BLaER1 treated with 17β-estradiol and CSF1 and Interleukin-3, amounts not matched to agents 10 nM and 100 nM (cell line): ENCODE measurements at regions not wholly inside any gene's neighbourhood (a gene's known extent, or its start where the extent isn't known, plus 50 kb on each side); places are given as distances from the start of the nearest gene placed in this dataset.
"Not testable (repeated sequence)": the region's sequence is repeated elsewhere in the genome, so short reads cannot be mapped to it uniquely, and the experiment has no call there.

Experiments
- H3K27ac ChIP-seq, 11 experiments: shearing (Covaris generic); formaldehyde crosslinking; 2 replicates each; pipeline ENCODE4 v1.8.1; 2022
- H3K27me3 ChIP-seq, 11 experiments: shearing (Covaris generic); formaldehyde crosslinking; 2 replicates each; pipeline ENCODE4 v1.8.1; 2022
- H3K36me3 ChIP-seq, 11 experiments: shearing (Covaris generic); formaldehyde crosslinking; 2 replicates each; pipeline ENCODE4 v1.8.1; 2022
- H3K4me1 ChIP-seq, 10 experiments: shearing (Covaris generic); formaldehyde crosslinking; 2 replicates each; pipeline ENCODE4 v1.8.1; 2022
- H3K4me2 ChIP-seq, 11 experiments: shearing (Covaris generic); formaldehyde crosslinking; 2 replicates each; pipeline ENCODE4 v1.8.1; 2022
- H3K4me3 ChIP-seq, 10 experiments: shearing (Covaris generic); formaldehyde crosslinking; 2 replicates each; pipeline ENCODE4 v1.8.1; 2022
- H3K9ac ChIP-seq, 11 experiments: shearing (Covaris generic); formaldehyde crosslinking; 2 replicates each; pipeline ENCODE4 v1.8.1; 2022
- H3K9me3 ChIP-seq, 11 experiments: shearing (Covaris generic); formaldehyde crosslinking; replicated peaks in 1 of 11; 2 replicates each; pipeline ENCODE4 v1.8.1; 2022
- H4K20me1 ChIP-seq, 11 experiments: shearing (Covaris generic); formaldehyde crosslinking; 2 replicates each; pipeline ENCODE4 v1.8.1; 2022
- Cebpa-rat ChIP-seq, 11 experiments: shearing (Covaris generic); IDR thresholded peaks; 2 replicates each; pipeline ENCODE4 v1.8.1; 2022

GRCh38 chr5:1959725-1960581, 77.2 kb upstream of the IRX4 start:
- no peak for TF ChIP-seq Cebpa-rat (IDR thresholded peaks at IDR 0.05)
- Histone ChIP-seq H3K36me3 (no peaks in the 10 kb centered on the region), H3K4me3 (no peak overlapping the region), H3K9me3 (no peaks in the 10 kb centered on the region), H3K4me2 (0 out of 22 replicates have a peak overlapping the region, but pooled peaks of 2 of the 11 experiments have one; percentile 69 to 86), H3K4me1 (peaks cover 6 to 40% (median 27%) of the 10 kb centered on the region in 10 experiments; a peak in 19 of 20 replicates), H4K20me1 (peaks cover 0 to 6% (median 0%) of the 10 kb centered on the region in 11 experiments; a peak in 1 of 22 replicates), H3K27ac (no peak overlapping the region), H3K9ac (no peak overlapping the region), H3K27me3 (peaks cover 0 to 23% (median 0%) of the 10 kb centered on the region in 11 experiments; a peak in 7 of 22 replicates)

- Histone ChIP-seq H3K4me3 (no peak overlapping the region), H3K4me2 (no peak overlapping the region), H3K9ac (no peak overlapping the region), H3K27ac (no peak overlapping the region), H3K36me3 (no peaks in the 10 kb centered on the region), H3K27me3 (peaks cover 0 to 23% (median 0%) of the 10 kb centered on the region in 11 experiments; a peak in 7 of 22 replicates), H4K20me1 (peaks cover 0 to 6% (median 0%) of the 10 kb centered on the region in 11 experiments; a peak in 1 of 22 replicates), H3K9me3 (no peaks in the 10 kb centered on the region), H3K4me1 (peaks cover 6 to 40% (median 27%) of the 10 kb centered on the region in 10 experiments; a peak in 19 of 20 replicates)
- no peak for TF ChIP-seq Cebpa-rat (IDR thresholded peaks at IDR 0.05)
Measured at GRCh38 chr5:1959231-1959630, 76.5 kb upstream of the IRX4 start.

DNA sequence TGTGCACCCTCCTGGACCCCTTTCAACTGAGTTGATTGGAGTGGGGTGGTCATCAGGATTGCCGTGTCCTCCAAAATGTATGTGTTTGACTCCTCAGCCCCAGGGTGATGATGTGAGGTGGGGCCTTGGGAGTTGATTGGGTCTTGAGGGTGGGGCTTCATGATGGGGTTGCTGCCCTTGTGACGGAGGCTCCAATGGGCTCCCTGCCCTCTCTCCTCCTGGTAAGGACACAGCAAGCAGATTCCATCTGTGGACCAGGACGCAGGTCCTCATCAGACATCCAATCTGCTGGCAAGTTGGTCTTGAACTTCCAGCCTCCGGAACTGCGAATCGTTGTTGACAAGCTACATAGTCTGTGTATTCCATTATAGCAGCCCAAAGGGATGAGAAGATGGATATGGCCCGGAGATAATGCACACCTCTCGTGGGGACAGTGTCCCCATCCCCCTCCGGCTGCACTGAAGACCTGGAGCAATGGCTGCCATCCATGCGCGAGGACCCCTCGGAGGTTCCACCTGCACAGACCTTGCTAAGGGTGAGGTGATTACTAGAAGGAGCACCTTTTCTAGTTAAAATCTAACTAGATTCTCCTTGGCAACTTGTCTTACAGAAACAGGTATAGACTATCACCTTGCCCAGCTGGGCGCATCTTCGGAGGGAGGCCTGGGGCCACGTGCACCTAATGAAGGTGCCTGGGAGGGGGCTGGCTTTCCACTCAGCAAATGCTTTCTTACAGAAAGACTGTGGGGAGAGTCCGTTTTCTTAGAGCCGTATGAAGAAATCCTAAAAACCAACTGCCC, 75.7 kb upstream of the IRX4 start:
- Histone ChIP-seq H3K9me3 (no peaks in the 10 kb centered on the region), H3K4me3 (no peak overlapping the region), H3K27me3 (peaks cover 0 to 23% (median 0%) of the 10 kb centered on the region in 11 experiments; a peak in 7 of 22 replicates), H3K27ac (no peak overlapping the region), H4K20me1 (peaks cover 0 to 6% (median 0%) of the 10 kb centered on the region in 11 experiments; a peak in 1 of 22 replicates), H3K9ac (no peak overlapping the region), H3K4me2 (no peak overlapping the region), H3K36me3 (no peaks in the 10 kb centered on the region), H3K4me1 (peaks cover 6 to 32% (median 26%) of the 10 kb centered on the region in 10 experiments; a peak in 19 of 20 replicates)
- TF ChIP-seq Cebpa-rat (IDR thresholded peaks at IDR 0.05) = no peak

GRCh38 chr5:1955586-1955985, 72.9 kb upstream of the IRX4 start:
- TF ChIP-seq Cebpa-rat (IDR thresholded peaks at IDR 0.05) = no peak
- Histone ChIP-seq H3K4me2 (no peak overlapping the region), H3K27ac (no peak overlapping the region), H3K9me3 (no peaks in the 10 kb centered on the region), H3K9ac (no peak overlapping the region), H3K4me3 (no peak overlapping the region), H3K4me1 (peaks cover 0 to 14% (median 12%) of the 10 kb centered on the region in 10 experiments; a peak in 13 of 20 replicates), H3K27me3 (peaks cover 4 to 22% (median 15%) of the 10 kb centered on the region in 11 experiments; a peak in 19 of 22 replicates), H3K36me3 (no peaks in the 10 kb centered on the region), H4K20me1 (peaks cover 0 to 11% (median 0%) of the 10 kb centered on the region in 11 experiments; a peak in 2 of 22 replicates)

- Histone ChIP-seq H3K4me1 (peaks cover 0 to 19% (median 17%) of the 10 kb centered on the region in 10 experiments; a peak in 15 of 20 replicates), H3K27me3 (peaks cover 4 to 39% (median 28%) of the 10 kb centered on the region in 11 experiments; a peak in 19 of 22 replicates), H4K20me1 (peaks cover 0 to 18% (median 0%) of the 10 kb centered on the region in 11 experiments; a peak in 7 of 22 replicates)
- not testable (repeated sequence) for H3K9me3 ChIP-seq, H3K27ac ChIP-seq, H3K4me3 ChIP-seq, H3K36me3 ChIP-seq, H3K4me2 ChIP-seq, H3K9ac ChIP-seq
Measured at GRCh38 chr5:1953710-1954109, 71.0 kb upstream of the IRX4 start.

DNA sequence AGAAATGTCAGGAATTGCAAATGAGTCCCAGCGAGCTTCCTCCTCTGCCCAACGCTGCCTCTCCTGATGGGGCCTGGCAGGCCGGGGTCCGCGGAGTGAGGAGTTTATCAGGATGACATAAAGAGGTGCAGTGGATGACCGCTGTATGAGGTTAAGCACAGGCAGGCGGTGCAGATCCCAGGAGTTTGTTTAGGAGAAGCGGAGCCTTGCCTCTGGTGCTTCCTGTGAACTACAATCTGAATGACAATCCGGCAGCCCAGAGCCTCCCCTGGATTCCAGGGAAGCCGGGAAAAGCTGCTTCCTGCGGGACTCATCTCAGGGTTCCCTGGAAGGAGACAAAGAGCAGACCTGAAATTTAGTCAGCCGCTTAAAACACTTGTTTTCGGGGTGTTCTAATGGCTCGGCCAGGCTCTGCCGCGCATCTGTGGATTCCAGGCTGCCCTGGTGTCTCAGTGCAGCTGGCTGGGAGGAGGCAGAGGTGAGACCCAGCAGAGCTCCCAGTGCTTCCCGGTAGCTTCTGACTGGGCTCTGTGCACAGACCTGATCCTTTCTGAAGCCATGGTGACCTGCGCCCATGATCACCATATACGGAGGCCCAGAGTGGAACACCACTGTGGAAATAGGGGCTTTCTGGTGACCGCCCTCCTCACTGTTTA, 69.8 kb upstream of the IRX4 start:
- Histone ChIP-seq H3K9ac (no peak overlapping the region), H3K27me3 (peaks cover 4 to 44% (median 32%) of the 10 kb centered on the region in 11 experiments; a peak in 20 of 22 replicates), H3K4me2 (peak overlapping the region in 9 of 11 experiments; percentile 25 to 47 (median 33); a peak in 15 of 22 replicates), H3K4me1 (peaks cover 0 to 31% (median 27%) of the 10 kb centered on the region in 10 experiments; a peak in 16 of 20 replicates), H3K27ac (no peak overlapping the region), H4K20me1 (peaks cover 0 to 12% (median 0%) of the 10 kb centered on the region in 11 experiments; a peak in 7 of 22 replicates), H3K36me3 (no peaks in the 10 kb centered on the region), H3K9me3 (no peaks in the 10 kb centered on the region), H3K4me3 (no peak overlapping the region)
- TF ChIP-seq Cebpa-rat (IDR thresholded peaks at IDR 0.05) = no peak

DNA sequence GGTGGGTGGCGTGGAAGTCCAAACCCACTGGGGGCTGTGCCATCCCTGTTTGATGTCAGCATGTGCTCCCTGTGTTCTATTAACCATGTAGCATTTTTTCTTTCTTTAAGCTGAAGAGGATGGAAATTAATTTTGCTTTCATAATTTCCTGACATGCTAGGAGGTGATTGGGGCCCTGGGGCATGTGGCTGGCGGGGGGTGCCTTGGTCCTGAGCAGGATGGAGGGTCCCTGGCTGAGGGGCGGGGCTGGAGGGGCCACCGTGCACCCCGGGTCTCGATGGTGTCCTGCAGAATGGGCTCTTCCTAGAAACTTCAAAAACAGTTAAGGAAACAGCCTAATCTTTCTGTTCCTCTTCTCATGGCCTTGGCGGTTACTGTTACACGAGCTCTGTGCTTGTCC, 69.3 kb upstream of the IRX4 start:
- Histone ChIP-seq H3K9ac (no peak overlapping the region), H3K27me3 (peaks cover 4 to 50% (median 34%) of the 10 kb centered on the region in 11 experiments; a peak in 20 of 22 replicates), H3K4me3 (no peak overlapping the region), H4K20me1 (peaks cover 0 to 12% (median 0%) of the 10 kb centered on the region in 11 experiments; a peak in 7 of 22 replicates), H3K27ac (no peak overlapping the region), H3K9me3 (no peaks in the 10 kb centered on the region), H3K4me1 (peaks cover 0 to 36% (median 33%) of the 10 kb centered on the region in 10 experiments; a peak in 16 of 20 replicates), H3K4me2 (peak overlapping the region in 10 of 11 experiments; percentile 13 to 47 (median 32); a peak in 17 of 22 replicates), H3K36me3 (no peaks in the 10 kb centered on the region)
- no peak for TF ChIP-seq Cebpa-rat (IDR thresholded peaks at IDR 0.05)

GRCh38 chr5:1951165-1951816, 68.6 kb upstream of the IRX4 start:
- H3K4me1 ChIP-seq = peaks cover 1 to 43% (median 40%) of the 10 kb centered on the region in 10 experiments; a peak in 17 of 20 replicates
- H3K4me2 ChIP-seq = peak overlapping the region in 7 of 11 experiments; percentile 25 to 47 (median 33); a peak in 10 of 22 replicates
- H3K27me3 ChIP-seq = peaks cover 4 to 57% (median 41%) of the 10 kb centered on the region in 11 experiments; a peak in 20 of 22 replicates
- H3K9me3 ChIP-seq = no peaks in the 10 kb centered on the region
- peaks cover 0 to 18% (median 0%) of the 10 kb centered on the region in 11 experiments; a peak in 7 of 22 replicates for H4K20me1 ChIP-seq
- no peaks in the 10 kb centered on the region for H3K36me3 ChIP-seq
- no peak overlapping the region for H3K9ac ChIP-seq
- H3K4me3 ChIP-seq = no peak overlapping the region
- H3K27ac ChIP-seq = no peak overlapping the region
- TF ChIP-seq Cebpa-rat (IDR thresholded peaks at IDR 0.05) = no peak
